ENCODE measurements at regions not wholly inside any gene's neighbourhood (a gene's known extent, or its start where the extent isn't known, plus 50 kb on each side); places are given as distances from the start of the nearest gene placed in this dataset.
"Not testable (repeated sequence)": the region's sequence is repeated elsewhere in the genome, so short reads cannot be mapped to it uniquely, and the experiment has no call there.

GRCh38 chr22:44575381-44576268, 77.6 kb upstream of the RTL6 start:
- DNase-seq: no peak

DNA sequence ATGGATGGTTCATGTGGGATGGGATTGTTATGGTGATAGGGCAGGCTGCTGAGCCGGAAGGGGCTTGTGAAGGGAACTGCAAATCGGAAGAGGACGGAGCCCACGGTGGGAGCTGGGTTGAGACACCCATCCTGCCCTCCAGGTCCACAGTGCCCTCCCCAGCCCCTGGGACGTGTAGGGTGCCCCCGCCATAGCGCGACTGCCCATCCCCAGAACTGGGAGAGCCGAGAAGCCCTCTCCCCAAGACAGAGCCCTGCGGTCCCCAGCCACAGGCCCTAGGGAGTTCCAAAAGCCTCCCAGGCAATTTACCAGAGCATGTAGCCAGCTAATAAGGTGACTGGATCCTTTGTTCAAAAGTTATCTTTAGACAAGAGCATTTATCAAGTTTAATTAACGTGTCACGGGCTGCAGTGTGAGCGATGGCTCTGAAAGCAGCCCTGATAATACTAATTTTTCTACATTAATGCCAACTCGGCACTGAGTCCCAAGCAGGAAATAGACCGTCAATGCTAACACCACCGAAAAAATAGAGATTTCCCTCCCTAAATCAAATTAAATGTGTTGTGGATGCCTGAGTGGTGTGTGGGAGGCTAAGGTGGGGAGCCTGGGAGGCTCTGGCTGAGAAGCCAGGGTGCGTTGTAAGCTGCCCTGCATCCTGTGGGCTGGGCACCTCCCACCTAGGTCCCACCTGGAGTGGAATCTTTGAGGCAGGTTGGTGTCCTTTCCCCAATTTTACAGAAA, 76.8 kb upstream of the RTL6 start:
- DNase-seq: no peak

GRCh38 chr22:44574057-44574639, 76.1 kb upstream of the RTL6 start:
- DNase-seq: no peak

GRCh38 chr22:44573451-44573850, 75.4 kb upstream of the RTL6 start:
- DNase-seq: no peak

DNA sequence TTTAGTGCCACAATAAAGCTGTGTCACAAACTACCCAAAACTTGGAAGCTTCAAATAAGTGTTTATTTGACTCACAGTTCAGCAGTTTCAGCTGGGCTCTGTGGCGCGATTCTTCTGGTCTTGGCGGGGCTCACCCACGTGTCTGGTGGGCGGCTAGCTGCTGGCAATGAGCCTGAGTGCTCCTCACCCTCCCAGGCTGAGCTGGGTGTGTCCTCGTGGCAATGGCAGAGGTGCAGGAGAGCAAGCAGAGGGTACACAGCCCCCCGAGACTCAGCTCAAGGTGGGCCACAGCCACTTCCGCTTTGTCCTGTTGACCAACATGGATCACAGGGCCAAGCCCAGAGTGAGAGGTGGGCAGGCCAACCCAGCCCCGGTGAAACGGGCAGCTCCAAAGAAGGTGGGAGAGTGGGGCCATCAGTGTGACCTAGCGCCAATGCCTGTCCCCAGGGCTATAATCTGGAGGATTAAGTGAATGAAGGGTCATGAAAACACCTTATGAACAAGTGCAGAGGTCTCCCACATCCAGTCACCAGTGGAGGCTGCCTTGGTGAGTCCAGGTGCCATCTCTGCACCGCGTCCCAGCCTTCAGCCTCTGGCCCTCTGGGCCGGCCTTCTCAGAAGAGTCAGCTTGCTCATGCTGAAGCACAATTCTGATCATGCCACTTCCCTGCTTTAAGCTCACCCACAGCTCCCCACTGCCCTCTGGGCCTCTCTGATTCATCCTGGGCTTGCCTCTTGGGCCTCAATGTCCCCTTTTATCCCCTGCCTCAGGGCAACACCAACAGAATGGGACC, 74.6 kb upstream of the RTL6 start:
- DNase-seq: no peak

DNA sequence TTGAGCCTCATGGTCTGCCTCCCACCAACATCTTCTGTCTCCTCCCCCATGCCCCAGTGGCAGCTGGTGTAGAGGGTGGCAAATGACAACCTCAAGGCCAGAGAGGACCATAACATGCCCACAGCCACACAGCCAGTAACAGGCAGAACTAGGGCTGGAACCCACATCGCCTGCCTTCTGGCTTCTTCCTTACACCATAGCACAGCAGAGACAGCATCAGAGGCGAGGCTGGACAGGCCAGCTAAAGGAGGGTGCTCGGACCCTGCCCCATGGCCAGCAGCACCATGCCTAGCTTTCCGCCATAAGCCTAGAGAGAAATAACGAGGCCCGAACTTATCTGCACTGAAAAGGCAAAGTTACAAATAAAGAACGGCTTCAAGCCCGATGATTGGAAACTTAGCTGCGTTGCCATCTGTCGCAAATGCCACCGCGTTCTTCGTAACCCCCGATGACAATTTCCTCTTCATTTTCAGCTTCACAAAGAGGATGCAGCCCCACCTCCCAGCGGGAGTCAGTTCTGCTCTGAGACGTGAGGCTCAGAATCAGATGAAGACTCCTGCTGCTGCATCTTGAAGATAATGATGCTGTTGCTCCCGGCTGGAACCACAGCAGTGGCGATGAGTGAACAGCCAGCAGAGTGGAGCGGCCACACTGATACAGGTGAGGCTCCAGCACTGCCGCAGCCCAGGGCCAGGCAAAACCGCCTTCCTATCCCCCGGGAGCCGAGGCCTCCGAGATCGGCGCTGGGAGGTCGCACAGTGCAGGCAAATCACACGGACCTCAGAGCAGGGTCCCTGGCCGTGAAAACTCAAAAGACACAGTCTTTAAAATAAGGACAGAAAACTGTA, 73.8 kb upstream of the RTL6 start:
- DNase-seq: no peak

- no peak for DNase-seq
These were observed 72.7 kb upstream of the RTL6 start for GRCh38 chr22:44570476-44571445.

- no peak for DNase-seq
These were observed 71.5 kb upstream of the RTL6 start for GRCh38 chr22:44569561-44569991.

DNA sequence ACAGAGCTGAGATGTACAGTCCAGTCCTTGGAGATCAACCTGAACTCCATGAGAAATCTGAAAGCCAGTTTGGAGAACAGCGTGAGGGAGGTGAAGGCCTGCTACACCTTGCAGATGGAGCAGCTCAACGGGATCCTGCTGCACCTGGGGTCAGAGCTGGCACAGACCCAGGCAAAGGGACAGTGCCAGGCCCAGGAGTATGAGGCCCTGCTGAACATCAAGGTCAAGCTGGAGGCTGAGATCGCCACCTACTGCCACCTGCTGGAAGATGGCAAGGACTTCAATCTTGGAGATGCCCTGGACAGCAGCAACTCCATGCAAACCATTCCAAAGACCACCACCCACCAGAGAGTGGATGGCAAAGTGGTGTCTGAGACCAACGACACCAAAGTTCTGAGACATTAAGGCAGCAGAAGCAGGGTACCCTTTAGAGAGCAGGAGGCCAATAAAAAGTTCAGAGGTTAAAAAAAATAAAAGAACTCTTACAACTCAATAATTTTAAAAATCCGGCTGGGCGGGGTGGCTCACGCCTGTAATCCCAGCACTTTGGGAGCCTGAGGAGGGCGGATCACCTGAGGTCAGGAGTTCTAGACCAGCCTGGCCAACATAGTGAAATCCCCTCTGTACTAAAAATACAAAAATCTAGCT, 69.9 kb upstream of the RTL6 start:
- DNase-seq: no peak

- not testable (repeated sequence) for DNase-seq
These were observed 69.4 kb upstream of the RTL6 start for GRCh38 chr22:44567378-44567841.

- no peak for DNase-seq
These were observed 68.9 kb upstream of the RTL6 start for GRCh38 chr22:44566911-44567310.

GRCh38 chr22:44562651-44563050, 64.6 kb upstream of the RTL6 start:
- DNase-seq: not testable (repeated sequence)

- no peak for DNase-seq
These were observed 63.3 kb upstream of the RTL6 start for GRCh38 chr22:44561139-44561840.

DNA sequence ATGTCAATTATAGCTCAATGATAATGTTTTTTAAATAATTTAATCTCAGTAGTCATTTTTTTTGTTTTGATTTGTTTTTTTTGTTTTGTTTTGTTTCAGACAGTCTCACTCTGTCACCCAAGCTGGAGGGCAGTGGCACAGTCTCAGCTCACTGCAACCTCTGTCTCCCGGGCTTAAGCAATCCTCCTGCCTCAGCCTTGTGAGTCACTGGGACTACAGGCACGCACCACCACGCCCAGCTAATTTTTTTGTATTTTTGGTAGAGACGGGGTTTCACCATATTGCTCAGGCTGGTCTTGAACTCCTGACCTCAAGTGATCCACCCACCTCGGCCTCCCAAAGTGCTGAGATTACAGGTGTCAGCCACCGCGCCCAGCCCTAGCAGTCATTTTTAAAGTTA, 60.6 kb upstream of the RTL6 start:
- DNase-seq: not testable (repeated sequence)

GRCh38 chr22:44557872-44558271, 59.8 kb upstream of the RTL6 start:
- DNase-seq: not testable (repeated sequence)

DNA sequence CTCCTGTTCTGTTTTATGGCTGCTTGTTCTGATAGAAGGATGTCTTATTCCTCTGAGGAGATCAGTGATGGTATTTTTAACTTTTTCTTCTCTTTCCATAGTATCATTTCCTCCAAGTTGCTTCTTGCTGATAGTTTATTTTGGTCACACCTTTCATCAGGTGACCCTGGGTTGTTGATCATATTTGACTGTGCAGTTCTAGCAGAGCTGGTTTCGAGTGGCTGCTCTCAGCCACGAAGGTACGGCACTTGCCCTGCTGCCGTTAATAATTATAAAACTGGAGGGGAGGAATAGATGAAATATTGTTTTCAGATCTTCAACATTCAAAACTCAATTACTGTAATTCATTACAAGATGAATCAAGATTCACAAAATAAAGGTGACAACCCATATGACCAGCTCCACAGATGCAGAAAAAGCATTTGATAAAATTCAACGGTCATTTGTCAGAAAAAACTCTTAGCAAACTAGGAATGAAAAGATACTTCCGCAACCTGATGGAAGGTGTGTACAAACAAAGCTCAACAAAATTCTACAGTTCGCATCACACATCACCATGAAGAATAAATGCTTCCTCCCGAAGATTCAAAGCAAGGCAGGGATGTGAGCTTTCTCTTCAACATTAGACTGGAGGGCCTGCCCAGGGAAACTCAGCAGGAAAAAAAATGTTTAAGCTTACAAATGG, 59.2 kb upstream of the RTL6 start:
- no peak for DNase-seq

- DNase-seq: no peak
These were observed 57.6 kb upstream of the RTL6 start for GRCh38 chr22:44555597-44555996.

GRCh38 chr22:44555046-44555445, 57.0 kb upstream of the RTL6 start:
- DNase-seq: no peak

Measured in skin of body (tissue), 1 donor.